ENCODE measurements at regions not wholly inside any gene's neighbourhood (a gene's known extent, or its start where the extent isn't known, plus 50 kb on each side); places are given as distances from the start of the nearest gene placed in this dataset.
"Not testable (repeated sequence)": the region's sequence is repeated elsewhere in the genome, so short reads cannot be mapped to it uniquely, and the experiment has no call there.

DNA sequence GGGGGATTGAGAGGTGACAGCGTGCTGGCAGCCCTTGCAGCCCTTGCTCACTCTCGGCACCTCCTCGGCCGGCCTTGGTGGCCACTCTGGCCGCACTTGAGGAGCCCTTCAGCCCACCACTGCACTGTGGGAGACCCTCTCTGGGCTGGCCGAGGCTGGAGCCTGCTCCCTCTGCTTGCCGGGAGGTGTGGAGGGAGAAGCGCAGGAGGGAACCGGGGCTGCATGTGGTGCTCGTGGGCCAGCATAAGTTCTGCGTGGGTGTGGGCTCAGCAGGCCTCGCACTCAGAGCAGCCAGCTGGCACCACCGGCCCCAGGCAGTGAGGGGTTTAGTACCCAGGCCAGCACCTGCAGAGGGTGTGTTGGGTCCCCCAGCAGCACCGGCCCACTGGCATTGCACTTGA, 912.2 kb upstream of the ADGRB3 start:
- no peak for DNase-seq

DNA sequence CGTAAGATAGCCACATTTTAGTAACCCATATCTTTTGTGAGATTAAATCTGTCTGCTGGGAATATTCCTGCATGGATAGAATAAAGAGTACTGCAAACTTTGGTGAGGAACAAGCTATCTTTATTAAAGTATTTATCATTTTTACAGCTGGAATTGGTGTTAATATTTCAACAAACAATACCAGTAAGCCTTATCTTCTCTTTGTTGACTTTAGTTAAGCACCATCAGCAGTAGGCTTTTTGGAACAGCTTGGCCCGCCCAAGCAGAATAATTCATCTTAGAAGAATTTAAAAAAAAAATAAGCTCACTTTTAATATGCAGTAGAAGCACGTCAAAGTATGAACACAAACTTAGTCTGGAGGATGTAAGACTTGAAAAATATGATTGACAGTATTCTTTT, 917.8 kb upstream of the ADGRB3 start:
- no peak for DNase-seq

DNA sequence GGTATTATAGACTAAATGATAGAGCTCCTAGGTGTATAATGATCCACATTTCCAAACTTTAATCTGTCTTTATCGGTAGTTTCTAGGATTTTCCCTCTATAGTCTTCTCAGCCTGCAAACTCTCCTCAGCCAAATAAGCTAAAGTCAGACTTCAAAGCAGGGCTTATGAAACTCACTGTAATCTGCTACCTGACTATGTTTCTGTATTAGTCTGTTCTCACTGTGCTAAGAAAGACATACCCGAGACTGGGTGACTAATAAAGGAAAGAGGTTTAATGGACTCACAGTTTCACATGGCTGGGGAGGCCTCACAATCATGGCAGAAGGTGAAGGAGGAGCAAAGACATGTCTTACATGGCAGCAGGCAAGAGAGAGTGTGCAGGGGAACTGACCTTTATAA, 928.7 kb upstream of the ADGRB3 start:
- DNase-seq: no peak

DNA sequence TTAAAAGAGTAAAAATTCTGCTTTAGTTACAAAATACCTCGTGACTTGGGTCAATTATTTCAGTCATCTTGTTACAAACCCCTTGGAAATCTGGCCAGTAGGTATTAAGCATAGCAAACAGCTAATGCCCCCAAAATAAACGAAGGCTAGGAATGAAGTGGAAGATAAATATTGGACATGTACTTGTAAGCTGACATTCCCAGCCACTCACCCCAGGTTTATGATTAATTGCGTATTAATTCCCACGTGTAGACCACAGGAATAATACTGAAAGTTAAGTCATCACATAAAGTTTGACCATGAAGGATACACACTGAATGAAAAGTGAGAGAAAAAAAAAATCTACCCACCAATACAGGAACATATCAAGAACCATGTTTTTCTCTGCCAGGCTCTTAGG, 936.5 kb upstream of the ADGRB3 start:
- no peak for DNase-seq

DNA sequence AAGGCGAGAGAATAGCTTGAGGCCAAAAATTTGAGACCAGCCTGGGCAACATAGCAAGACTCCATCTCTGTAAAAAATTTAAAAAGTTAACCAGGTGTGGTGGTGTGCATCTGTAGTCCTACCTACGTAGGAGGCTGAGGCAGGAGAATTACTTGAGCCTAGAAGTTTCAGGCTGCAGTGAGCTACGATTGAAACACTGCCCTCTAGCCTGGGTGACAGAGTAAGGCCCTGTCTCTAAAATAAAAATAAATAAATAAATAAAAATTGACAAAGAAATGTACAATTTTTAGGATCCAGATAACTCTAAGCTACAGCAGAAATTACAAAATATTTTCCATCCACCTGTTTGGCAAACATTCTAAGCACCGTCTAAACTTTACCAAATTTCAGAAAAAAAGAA, 941.0 kb upstream of the ADGRB3 start:
- DNase-seq: peak; percentile 3

DNA sequence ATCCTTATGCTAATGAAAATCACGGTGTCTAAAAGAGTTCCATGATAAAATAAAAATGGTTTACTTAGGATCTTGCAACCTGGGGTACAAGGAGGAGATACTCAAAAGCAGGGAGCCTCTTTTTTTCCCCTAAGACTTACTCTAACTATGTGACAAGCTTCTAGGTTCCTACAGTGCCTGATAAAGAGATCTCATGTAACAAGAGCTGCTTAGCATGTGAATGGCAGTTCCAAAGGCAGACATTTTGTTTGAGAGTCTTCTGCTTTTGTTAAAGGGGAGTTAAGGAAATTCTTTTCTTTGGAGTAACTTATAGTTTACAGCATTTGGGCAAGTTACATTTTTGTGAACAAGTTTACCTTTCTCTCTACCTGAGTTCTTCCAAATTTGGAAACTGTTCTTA, 945.8 kb upstream of the ADGRB3 start:
- no peak for DNase-seq

DNA sequence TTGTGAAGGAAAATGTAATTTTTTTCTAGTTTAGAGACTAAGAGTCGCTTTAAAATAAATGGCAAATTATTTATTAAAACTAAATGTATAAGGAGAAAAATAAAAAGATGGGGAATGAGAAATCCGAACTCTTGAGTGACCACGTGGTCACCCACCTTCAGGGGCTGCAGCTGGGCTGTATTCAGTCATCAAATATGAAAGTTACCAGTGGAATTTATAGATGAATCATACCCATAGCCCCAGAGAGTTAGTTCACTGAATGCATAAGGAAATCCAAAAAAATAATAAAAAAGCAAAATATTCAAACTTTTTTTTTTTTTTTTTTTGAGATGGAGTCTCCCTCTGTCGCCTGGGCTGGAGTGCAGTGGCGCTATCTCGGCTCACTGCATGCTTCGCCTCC, 947.7 kb upstream of the ADGRB3 start:
- no peak for DNase-seq

DNA sequence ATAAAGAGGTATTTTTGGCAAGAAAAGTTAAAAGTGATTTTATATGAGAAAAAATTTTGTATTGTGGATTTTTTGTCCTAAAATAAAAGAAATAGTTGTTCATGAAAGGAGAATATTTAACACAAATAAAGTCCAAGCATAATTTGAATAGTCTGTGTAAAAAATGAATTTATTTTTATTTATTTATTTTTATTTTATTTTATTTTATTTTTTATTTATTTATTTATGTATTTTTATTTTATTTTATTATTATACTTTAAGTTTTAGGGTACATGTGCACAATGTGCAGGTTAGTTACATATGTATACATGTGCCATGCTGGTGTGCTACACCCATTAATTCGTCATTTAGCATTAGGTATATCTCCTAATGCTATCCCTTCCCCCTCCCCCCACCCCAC, 948.9 kb upstream of the ADGRB3 start:
- DNase-seq: not testable (repeated sequence)

DNA sequence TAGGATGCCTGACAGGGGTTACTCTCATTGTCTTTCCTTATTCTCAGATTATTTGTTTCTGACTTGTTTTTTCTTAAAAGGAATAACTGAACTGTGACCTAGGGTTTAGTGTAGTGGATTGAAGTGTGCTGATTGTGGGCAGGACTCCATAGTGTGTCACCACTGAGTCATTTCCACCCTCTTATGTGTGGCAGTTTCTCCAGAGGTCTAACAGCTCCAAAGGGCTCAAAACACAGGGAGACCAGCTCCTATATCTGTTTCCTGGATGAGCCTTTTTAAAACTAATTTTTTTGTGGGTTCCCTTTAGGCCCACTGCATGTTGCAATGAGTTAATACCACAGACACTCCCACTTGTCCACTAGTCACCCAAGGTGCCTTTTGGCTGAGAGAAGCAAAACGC, 951.1 kb upstream of the ADGRB3 start:
- DNase-seq: no peak

DNA sequence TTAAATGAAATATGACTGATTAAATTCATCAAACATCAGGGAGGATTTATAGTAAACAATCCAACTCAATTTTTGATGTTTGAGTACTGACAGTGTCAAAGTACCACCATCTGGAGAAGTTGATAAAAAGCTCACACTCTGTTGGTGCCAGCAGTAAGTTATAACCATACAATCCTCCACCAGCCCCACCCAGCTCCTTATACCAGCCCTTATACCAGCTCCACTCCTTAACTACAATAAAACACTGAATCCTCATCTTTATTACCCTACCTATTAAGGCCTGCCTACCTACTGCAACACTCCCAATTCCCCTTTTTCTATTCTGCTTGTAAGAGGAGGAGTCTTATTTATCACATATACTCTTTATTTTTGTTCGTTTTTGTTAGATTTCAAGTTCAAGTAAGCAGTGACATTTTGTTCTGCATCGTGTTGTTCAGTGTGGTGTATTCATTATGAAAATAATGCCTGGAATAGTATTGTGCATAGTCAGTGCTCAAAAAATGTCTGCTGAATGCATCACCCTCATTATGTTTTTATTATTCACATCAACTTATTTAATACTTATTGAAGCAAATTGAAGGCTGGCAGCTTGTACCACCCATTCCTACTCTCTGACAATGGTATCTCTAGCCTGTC, 954.7 kb upstream of the ADGRB3 start:
- no peak for DNase-seq

DNA sequence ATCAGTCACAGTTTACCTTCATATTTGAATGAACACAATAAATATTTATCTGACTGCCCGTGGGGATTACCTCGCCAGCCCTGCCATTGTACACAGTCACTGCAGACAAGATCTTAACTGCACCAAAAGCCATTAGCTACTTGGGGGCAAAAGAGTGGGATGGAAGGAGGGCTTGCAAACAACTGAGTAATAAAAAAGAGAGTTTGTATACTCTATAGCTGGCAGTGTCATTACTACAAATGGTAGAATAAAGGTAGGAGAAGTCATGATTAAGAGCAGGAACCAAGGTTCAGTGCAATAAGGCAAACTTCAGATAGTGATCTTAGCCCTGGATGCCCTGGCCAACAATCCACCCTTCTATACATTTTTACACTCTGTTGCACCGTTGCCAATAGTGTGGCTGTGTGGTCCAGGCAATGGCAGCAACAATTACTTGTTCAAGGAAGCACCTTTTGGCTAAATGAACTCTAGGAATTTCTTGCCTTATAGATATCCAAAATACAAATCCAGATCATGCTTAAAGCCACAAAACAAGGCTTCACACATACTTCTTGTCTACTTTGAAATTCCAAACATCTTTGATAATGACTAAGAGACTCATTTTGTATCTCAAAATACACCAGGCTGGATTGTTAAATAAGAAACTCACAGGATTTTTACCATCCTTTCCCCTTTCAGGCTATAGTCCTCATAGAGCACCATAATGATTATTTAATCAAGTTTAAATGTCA, 955.4 kb upstream of the ADGRB3 start:
- DNase-seq: no peak

DNA sequence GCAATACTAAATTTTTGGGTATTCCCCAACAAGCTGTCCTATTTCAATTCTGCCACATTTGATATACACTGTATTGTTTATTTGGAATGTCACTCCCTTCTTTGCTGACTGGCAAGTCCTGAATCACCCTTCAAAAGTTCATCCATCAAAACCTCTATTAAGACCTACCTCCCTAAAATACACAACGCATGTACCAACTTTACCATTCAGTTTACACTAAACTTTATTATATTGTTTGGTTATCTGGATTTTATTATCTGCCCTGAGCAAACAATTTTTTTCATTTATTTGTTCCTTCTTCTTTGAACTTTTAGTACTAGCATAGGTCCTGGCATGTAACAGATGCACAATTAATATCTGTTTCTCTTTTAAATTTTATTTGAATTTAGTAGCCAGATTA, 958.2 kb upstream of the ADGRB3 start:
- DNase-seq: no peak

DNA sequence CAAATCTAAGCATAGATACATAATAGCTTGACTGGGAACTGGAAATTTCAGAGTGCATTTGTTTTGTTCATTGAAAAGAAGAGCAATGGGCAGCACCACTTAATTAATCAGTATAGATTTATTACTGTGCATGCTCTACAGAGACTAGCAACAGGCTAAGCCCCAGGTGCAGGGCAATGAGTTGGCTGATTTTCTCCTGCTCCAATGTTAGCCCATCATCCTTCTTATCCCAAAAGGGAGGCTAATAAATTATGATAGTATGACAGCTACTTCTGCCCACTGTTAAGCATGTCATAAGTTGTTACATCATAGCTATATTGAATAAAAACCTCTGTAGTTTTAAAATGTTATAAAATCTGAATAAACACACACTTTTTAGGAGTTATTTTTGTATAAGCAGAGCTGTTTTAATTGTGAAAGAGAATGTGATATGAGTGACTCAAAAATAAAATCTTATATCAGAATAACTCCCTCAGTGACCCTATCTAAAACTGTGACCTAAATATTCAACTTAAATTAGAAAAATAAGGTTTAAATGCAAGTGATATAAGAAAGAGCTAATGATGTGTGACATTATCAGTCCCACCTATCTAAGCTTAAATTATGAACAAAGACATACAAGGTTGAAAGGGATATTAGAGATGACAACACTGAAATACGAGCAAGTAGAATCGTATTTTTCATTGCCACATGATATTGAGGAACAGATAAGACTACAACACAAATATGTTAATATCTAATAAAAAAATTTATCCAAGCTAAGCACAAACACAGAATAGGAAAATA, 967.3 kb upstream of the ADGRB3 start:
- DNase-seq: no peak

DNA sequence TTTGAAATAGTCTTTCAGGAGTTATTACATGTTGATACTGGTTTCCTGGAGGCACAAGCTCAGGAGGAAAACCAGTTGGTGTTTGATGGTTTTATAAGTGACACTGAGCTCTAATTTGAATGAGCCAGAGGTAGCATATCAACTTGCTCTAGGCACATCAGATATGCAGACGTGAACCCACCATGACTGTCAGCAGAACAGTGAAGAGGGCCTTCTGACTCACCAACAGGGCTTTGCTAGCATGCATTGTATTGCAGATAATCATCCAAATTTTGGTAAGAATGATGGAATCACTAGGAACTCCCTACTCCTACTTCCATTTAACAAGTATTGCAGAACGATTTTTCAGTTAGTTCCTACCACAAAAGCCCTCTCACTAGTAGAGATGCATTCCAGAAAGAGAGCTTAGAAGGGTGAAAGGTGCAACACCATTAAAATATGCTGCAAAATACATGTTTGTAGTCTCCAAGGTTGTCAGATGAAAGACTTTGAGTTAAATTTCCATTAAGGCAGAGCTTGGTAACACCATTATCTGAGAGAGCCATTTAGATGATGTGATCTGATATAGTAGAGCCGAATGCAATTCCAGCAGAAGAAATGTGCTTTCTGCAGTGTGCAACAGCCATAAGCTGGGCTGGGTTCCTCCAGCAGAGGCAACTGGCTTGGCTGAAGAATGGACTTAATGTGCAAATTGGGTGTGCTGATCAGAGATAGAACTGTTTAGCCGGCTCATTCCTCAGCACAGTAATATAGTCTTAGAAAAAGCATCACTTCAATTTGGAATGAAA, 968.7 kb upstream of the ADGRB3 start:
- no peak for DNase-seq

DNA sequence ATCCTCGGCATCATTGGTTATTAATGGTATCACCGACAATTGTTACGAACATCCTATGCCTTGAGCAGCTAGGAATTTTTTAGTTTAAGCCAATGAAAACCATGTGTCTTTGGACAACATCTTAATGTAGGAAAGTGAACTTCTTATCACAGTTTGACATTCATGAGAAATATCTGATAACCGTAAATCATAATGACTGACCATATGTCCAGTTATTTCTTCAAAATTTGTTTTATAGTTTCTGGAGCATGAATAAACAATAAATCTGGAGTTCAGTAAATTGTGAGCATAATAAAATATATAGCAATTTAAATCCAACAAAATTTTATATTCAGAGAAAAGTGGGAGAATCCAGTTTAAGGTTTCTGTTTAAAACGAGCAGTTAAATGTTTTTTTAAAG, 970.1 kb upstream of the ADGRB3 start:
- no peak for DNase-seq

DNA sequence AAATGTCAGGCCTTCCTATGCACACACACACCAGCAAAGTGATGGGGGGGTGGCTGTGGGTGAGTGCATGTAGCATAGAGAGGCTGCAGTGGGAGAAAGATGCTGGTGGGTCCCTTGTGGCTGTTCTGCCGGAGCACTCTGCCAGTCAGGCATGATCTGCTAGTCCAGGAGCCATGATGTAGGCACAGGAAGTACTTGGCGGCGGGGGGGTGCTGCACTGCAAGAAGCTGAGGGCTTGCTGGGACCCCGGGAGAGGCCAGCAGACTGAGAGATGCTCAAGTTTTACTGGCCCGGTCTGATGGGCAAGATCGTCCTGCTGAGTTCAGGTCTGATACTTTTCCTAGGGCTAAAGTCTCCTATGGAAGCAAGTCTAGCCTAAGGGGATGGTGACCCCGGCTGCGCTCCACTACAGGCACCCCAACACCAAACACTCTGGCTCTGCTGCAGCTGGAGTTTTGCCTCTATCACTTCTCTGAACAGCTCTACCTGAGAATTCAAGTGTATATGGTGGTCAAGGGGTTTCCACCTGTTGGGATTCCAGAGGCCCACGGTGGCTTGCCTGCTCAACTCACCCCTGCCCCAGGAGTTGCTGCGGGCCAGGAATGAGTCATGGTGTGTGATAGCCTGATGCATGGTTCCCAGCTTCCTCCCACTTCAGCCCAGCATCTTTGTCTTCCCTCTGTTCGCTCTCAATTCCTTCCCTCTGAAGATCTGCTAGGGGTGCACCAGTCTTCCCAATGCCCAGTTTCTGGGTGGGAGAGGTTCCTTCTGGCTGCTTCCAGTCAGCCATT, 971.8 kb upstream of the ADGRB3 start:
- no peak for DNase-seq

DNA sequence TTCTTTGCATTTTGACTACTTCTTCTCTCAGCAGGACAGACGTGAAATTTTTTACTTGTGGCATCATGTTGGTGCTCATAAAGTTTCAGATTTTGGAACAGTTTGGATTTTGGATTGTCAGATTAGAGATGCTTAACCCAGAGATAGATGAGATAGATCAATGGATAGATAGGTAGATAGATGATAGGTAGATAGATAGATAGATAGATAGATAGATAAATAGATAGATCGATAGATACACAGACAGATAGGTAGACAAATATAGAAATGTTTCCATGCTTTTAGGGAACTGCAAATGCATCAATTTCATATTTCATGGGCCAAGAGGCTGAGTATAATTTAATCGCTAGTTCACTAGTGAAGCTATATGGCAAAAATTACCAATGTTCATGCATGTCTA, 981.5 kb upstream of the ADGRB3 start:
- no peak for DNase-seq

DNA sequence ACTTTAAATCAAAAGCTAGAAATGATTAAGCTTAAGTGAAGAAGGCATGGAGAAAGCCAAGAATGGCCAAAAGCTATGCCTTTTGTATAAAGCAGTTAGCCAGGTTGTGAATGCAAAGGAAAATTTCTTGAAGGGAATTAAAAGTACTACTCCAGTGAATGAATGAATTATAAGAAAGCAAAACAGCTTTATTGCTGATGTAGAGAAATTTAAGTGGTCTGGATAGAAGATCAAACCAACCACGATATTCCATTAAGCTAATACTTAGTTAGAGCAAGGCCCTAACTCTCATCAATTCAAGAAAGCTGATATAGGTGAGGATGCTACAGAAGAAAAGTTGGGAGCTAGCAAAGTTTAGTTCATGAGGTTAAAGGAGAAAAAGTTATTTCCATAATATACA, 988.5 kb upstream of the ADGRB3 start:
- no peak for DNase-seq

DNA sequence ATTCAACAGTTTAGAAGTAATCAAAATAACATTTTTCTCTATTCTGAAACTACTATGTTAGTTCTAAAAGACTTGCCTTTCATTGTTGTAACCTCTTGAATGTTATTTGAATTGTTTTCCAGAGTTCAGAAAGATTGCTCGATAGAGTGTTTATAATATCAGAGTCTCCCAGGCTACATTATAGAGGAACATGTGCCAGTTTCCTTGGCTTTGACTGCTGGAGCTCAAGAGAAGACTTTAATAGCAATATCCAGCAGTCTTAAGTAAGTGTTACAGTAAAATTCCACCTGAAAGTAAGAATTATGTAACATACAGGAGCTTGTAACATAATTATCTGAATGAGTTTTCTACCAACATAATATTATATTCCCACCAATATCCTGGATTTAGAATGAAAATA, 991.8 kb upstream of the ADGRB3 start:
- no peak for DNase-seq

DNA sequence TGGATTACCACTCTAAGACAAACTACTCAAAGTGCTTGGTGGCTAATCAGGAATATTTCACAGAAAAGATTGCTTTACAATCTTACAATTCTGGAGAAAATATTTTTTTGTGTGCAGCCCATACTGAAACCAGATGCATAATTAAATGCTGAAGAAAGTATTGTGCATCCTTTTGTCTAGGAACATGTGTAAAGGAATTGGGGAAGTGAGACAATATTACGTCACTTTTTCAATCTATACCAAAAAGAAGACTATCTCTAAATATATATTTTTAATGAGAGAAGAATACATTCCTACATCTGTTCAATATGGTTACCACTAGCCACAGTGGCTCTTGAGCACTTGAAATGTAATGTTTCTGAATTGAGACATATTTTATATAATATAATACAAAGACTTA, 992.5 kb upstream of the ADGRB3 start:
- DNase-seq: no peak

DNA sequence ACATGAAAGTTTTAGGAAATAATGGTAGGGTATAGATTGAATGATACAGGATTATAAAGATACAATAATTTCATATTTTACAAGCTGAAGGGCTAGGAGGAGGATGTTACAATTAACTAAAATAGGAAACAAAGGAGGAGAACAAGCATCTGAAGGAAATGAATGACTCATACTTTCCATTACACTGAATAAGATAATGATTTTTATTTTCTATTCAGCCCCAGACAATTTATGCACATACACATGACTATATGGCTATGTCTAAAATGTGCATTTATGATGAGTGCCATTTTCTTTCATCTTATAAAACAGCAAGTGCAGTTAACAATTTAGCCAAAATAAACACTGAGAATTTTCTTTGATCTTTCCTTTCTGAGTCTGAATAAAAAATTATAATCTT, 994.6 kb upstream of the ADGRB3 start:
- DNase-seq: no peak

DNA sequence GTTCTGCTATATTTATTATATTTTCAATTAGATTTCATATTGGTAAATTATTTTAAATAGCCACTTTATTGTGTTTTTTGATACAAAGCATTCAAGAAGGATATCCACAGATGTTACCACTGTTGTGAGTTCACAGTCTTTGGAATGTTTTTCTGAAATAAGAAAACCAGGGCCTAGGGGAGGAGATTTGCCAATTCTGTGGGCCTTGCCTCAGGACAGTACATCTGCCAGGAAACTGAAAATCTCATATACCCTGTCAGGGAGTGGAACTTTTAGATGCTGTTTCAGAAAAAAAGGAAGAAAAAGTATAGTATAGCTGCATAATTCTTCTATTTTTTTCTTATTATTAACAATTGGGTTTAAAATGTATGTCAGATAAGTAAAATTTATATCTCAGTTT, 995.9 kb upstream of the ADGRB3 start:
- DNase-seq: no peak

DNA sequence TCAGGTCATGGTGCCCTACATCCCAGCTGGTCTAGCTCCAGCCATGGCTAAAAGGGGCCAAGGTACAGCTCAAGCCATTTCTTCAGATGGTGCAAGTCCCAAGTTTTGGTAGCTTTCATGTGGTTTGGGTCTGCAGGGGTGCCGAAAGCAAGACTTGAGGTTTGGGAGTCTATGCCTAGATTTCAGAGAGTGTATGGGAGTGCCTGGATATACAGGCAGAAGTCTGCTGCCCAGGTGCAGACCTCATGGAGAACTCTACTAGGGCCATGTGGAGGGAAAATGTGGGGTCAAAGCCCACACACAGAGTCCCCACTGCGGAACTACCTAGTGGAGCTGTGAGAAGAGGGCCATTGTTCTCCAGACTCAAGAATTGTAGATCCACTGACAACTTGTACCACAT, 1000.9 kb upstream of the ADGRB3 start:
- no peak for DNase-seq
